ENCODE measurements at regions not wholly inside any gene's neighbourhood (a gene's known extent, or its start where the extent isn't known, plus 50 kb on each side); places are given as distances from the start of the nearest gene placed in this dataset.

- no peak for TF ChIP-seq CTCF (IDR thresholded peaks at IDR 0.05)
- no peak for TF ChIP-seq POLR2A (IDR thresholded peaks at IDR 0.05)
Observed at GRCh38 chr11:116360221-116360941, 412.4 kb downstream of the BUD13 start.

Measured in esophagus squamous epithelium (tissue), 4 donors.